T-helper 2 cell treated with Interferon-gamma antibody and Interleukin-4, amounts not matched to agents 5 μg/mL and 100 μg/mL, for 36 hours (primary cell): ENCODE measurements at regions not wholly inside any gene's neighbourhood (a gene's known extent, or its start where the extent isn't known, plus 50 kb on each side); places are given as distances from the start of the nearest gene placed in this dataset.

ENCODE experiments used
- DNase-seq: peaks from one replicate; pipeline ENCODE4 v3.0.0; 2021; ENCODE audit warnings: low spot score
- H3K27ac Mint-ChIP-seq: one replicate; pipeline ENCODE4 v1.8.0; 2021; ENCODE audit warnings: mild to moderate bottlenecking, mixed read lengths
- H3K27me3 Mint-ChIP-seq: one replicate; pipeline ENCODE4 v1.8.0; 2021; ENCODE audit warnings: low read depth, mixed read lengths
- H3K36me3 Mint-ChIP-seq: one replicate; pipeline ENCODE4 v1.8.0; 2021; ENCODE audit warnings: low read depth, mixed read lengths
- H3K4me1 Mint-ChIP-seq: one replicate; pipeline ENCODE4 v1.8.0; 2021; ENCODE audit warnings: low read depth, mixed read lengths
- H3K4me3 Mint-ChIP-seq: one replicate; pipeline ENCODE4 v1.8.0; 2022; ENCODE audit warnings: mild to moderate bottlenecking, moderate library complexity, mixed read lengths
- H3K9me3 Mint-ChIP-seq: one replicate; pipeline ENCODE4 v1.8.0; 2021; ENCODE audit warnings: mixed read lengths

DNA sequence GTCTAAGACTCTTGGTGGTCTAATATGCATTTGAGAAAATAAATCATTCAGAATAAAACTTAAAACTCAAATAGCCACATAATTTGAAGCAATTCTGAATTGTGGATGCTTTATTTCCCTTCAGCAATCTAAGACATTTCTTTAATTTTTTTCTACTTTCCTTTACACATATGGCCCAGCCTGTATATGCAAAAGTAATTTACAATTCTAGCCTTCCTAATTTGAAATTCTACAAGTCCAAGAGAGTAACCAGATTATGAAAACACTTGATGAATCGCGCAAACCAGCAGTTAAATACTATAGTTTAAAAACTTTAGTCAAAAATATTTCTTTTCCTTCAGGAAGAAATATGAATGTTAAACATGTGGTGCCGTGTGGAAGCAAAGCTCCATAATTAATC, 1014.2 kb downstream of the TUSC7 start:
- no peak overlapping the region for H3K4me3 Mint-ChIP-seq
- H3K9me3 Mint-ChIP-seq = no peaks in the 10 kb centered on the region
- H3K36me3 Mint-ChIP-seq = no peaks in the 10 kb centered on the region
- H3K27me3 Mint-ChIP-seq = no peaks in the 10 kb centered on the region
- no peak overlapping the region for H3K27ac Mint-ChIP-seq
- DNase-seq = no peak
- no peaks in the 10 kb centered on the region for H3K4me1 Mint-ChIP-seq

DNA sequence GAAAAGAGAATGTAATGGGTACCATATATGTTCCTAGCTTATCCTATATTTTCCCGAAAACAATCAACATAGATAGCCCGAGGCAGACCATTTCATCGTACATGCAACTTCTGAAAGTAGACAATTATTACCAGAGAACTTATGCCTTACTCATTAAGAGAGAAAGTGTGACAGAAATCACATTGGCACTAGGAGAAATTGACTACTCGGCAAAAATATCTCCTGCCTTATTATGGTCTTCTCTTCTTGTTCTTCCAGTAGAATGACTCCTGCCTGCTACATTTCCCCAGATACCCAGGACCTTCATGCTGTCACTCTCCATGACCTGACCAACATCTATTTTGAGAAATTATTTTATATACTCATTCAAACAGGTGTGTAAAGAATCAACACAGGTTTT, 1015.7 kb downstream of the TUSC7 start:
- Mint-ChIP-seq H3K9me3 (no peaks in the 10 kb centered on the region), H3K36me3 (no peaks in the 10 kb centered on the region), H3K4me3 (no peak overlapping the region), H3K4me1 (no peaks in the 10 kb centered on the region), H3K27ac (no peak overlapping the region), H3K27me3 (no peaks in the 10 kb centered on the region)
- no peak for DNase-seq

DNA sequence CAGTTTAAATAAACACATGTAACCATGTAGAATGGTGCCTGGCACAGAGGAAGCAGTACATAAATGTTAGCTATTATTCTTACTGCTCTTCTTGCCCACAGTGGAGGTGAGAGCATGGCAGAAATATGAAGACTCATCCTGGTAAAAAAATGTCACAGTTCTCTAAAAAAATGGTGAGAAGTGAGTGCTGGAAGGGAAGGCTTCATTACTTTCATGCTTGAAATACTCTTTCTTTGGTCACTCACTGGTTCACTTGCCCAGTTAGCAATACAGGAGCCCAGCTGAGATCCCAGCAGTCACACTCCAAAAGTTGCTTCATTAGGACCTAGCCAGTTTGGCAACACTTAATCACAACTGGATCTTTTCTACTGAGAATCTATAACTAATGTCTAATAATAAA, 1017.2 kb downstream of the TUSC7 start:
- Mint-ChIP-seq H3K4me1 (no peaks in the 10 kb centered on the region), H3K27ac (no peak overlapping the region), H3K36me3 (no peaks in the 10 kb centered on the region), H3K9me3 (no peaks in the 10 kb centered on the region), H3K4me3 (no peak overlapping the region), H3K27me3 (no peaks in the 10 kb centered on the region)
- no peak for DNase-seq

DNA sequence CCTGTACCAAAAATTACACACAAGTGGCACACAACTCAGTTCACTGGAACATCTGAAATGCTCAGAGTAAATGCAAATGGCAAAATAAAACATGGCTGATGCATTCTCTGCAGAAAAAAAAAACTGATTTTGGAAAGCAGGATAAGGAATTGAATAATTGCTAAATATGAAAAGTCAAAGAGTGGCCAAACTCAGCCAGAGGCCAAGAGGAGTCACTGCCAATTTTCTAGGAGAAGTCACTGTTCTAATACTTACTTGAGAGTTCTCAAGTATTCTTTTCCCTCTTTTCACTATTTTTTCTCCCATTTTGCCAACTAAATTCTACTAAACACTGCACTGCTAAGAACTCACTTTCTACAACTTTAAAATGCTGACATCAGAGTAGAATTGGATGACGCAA, 1018.6 kb downstream of the TUSC7 start:
- DNase-seq = no peak
- no peaks in the 10 kb centered on the region for H3K4me1 Mint-ChIP-seq
- no peaks in the 10 kb centered on the region for H3K27me3 Mint-ChIP-seq
- H3K36me3 Mint-ChIP-seq = no peaks in the 10 kb centered on the region
- H3K4me3 Mint-ChIP-seq = no peak overlapping the region
- H3K27ac Mint-ChIP-seq = no peak overlapping the region
- no peaks in the 10 kb centered on the region for H3K9me3 Mint-ChIP-seq

DNA sequence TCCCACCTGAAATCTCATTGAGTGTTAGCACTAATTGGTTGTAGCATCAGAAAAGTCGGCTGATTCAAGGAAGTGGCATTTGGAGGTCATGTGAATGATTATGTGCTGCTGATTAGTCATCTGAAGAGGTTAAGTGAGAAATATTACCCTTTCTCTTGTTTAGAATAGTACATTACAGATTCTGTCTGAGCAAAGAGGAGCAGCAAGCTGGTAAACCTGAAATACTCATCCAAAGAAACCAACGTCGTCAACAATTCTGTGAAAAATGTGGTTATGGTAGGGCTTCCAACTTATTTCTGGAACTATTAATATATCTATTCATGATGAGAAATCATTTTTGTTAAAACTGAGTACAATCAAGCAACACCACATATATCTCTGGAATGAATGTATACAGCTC, 1024.9 kb downstream of the TUSC7 start:
- H3K9me3 Mint-ChIP-seq = no peaks in the 10 kb centered on the region
- H3K4me3 Mint-ChIP-seq = no peak overlapping the region
- H3K27me3 Mint-ChIP-seq = no peaks in the 10 kb centered on the region
- no peak for DNase-seq
- H3K27ac Mint-ChIP-seq = no peak overlapping the region
- no peaks in the 10 kb centered on the region for H3K4me1 Mint-ChIP-seq
- H3K36me3 Mint-ChIP-seq = no peaks in the 10 kb centered on the region

DNA sequence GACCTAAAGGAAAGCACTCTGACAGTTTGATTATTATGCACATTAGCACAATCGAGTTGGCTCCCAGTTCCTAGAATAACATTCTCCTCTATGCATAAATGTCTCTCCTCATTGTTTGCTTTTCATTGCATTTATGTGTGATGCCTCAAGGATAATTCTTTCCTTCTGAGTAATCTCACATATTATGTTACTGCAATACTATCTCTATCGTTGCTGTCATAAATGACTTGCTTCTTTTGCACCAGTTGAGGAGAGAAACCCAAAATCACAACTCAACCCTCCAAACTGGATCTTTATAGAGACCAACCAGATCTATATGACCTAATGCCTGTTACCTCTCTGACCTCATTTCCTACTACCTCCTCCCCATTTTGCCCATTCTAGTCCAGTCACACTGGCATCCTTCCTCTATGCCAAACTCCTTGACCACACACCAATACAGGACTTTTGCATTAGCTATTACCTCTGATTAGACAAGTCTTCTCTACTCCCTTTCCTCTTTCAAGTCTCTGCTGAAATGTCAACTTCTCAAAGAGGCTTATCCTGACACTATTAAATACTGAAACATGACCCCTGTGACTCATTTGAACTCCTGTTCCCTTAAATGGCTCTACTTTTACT, 1026.0 kb downstream of the TUSC7 start:
- Mint-ChIP-seq H3K27me3 (no peaks in the 10 kb centered on the region), H3K4me3 (no peak overlapping the region), H3K36me3 (no peaks in the 10 kb centered on the region), H3K4me1 (no peaks in the 10 kb centered on the region), H3K9me3 (no peaks in the 10 kb centered on the region), H3K27ac (no peak overlapping the region)
- DNase-seq = no peak

DNA sequence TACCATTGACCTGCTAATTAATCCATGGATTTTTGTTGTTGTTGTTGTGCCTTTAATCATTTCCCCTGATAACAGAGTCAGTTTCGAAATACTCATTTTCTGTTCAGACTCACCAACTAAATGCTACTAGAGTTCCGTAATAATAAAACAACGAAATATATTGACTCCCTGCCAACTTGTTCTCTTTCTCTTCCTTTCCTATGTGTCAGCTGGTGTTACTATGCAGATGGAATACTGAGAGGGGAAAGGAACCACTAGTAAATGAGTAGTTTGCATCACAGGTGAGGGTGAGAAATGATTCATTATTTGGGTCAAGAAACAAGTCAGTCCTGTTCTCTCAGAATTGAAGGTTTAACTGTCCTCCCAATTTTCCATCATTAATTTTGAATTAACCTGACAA, 1027.3 kb downstream of the TUSC7 start:
- no peaks in the 10 kb centered on the region for H3K27me3 Mint-ChIP-seq
- no peak overlapping the region for H3K27ac Mint-ChIP-seq
- no peaks in the 10 kb centered on the region for H3K9me3 Mint-ChIP-seq
- no peak overlapping the region for H3K4me3 Mint-ChIP-seq
- no peaks in the 10 kb centered on the region for H3K36me3 Mint-ChIP-seq
- H3K4me1 Mint-ChIP-seq = no peaks in the 10 kb centered on the region
- DNase-seq = no peak

DNA sequence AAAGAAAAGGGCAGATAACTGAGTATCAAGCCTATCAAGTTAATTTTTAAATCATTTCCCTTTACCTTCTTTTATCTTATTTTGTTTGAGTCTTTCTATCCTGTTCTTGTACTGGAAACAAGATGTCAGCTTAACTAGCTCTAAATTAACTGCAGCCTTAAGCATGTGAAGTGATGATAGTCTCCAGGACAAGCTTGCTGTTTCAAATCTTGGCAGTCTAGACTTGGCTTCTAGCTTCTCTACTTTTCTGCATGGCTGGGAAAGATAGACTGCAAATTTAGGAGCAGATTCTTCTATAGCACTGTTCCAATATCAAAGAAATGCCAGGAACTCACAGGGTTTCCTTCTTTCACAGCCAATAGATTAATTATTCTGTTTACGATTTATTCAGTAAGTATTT, 1034.4 kb downstream of the TUSC7 start:
- Mint-ChIP-seq H3K4me1 (no peaks in the 10 kb centered on the region), H3K36me3 (no peaks in the 10 kb centered on the region), H3K9me3 (peaks cover 5% of the 10 kb centered on the region), H3K4me3 (no peak overlapping the region), H3K27me3 (no peaks in the 10 kb centered on the region), H3K27ac (no peak overlapping the region)
- no peak for DNase-seq

DNA sequence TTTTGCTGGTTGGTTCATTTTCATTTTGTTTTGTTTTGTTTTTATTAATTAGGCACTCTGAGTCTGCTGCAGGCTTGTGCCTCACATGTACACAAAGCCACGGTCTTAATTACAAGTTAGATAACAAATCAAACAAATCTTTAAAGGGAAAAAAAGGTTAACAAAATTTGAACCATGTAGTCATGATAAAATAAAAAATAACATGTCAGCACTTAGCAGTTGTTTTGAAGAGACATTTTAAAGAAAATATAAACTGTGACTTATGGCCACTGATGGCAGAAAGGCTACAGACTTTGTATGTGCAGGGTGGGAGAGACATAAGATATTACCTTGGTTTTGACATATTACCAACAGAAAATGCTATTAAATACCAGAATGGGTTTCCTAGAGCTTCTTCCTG, 1035.4 kb downstream of the TUSC7 start:
- peaks cover 5% of the 10 kb centered on the region for H3K9me3 Mint-ChIP-seq
- H3K27me3 Mint-ChIP-seq = no peaks in the 10 kb centered on the region
- no peak for DNase-seq

DNA sequence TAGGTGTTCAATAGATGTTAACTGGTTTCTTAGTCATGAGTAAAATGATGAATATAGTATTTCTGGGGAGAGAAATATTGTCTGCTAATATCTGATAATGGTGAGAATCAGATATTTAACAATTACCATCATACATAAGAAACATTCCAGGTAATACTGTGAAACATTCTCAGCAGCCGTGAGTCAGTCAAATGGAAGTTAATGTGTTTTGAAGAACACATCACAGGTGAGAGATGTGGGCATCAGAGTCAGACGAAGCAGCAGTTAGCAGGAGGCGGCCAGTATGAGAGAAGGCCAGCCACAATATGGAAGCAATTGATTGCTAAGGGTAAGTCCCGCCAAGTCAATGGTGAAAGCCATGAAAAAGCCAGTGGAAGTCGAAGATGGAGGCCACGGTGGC, 1035.9 kb downstream of the TUSC7 start:
- no peaks in the 10 kb centered on the region for H3K36me3 Mint-ChIP-seq
- H3K4me1 Mint-ChIP-seq = no peaks in the 10 kb centered on the region
- DNase-seq = no peak
- peaks cover 5% of the 10 kb centered on the region for H3K9me3 Mint-ChIP-seq
- H3K4me3 Mint-ChIP-seq = no peak overlapping the region
- H3K27ac Mint-ChIP-seq = no peak overlapping the region
- no peaks in the 10 kb centered on the region for H3K27me3 Mint-ChIP-seq

More for the DNA sequence above, 1035.4 kb downstream of the TUSC7 start:
- no peaks in the 10 kb centered on the region for H3K36me3 Mint-ChIP-seq
- H3K27ac Mint-ChIP-seq = no peak overlapping the region
- no peaks in the 10 kb centered on the region for H3K4me1 Mint-ChIP-seq
- no peak overlapping the region for H3K4me3 Mint-ChIP-seq

DNA sequence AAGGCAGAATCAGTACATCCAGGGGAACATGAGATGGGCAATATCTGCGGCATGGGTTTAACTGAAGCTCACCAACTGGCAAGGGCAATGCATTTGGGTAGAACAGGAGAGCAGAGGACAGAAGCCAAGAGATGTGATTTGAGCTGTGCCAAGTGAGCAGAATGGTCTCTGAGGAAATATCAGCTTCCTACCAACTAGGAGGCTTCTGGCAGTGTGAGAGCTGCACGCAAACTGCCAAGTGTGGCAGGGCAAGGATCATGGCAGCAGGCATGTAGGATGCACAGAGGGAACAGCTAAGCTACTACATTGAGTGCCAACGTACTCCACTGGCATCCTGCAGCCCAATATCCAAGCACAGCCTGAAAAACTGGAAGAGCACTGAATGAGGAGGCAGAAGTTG, 1036.5 kb downstream of the TUSC7 start:
- peaks cover 5% of the 10 kb centered on the region for H3K9me3 Mint-ChIP-seq
- no peaks in the 10 kb centered on the region for H3K27me3 Mint-ChIP-seq
- no peak for DNase-seq
- H3K36me3 Mint-ChIP-seq = no peaks in the 10 kb centered on the region
- no peak overlapping the region for H3K27ac Mint-ChIP-seq
- no peaks in the 10 kb centered on the region for H3K4me1 Mint-ChIP-seq
- H3K4me3 Mint-ChIP-seq = no peak overlapping the region

DNA sequence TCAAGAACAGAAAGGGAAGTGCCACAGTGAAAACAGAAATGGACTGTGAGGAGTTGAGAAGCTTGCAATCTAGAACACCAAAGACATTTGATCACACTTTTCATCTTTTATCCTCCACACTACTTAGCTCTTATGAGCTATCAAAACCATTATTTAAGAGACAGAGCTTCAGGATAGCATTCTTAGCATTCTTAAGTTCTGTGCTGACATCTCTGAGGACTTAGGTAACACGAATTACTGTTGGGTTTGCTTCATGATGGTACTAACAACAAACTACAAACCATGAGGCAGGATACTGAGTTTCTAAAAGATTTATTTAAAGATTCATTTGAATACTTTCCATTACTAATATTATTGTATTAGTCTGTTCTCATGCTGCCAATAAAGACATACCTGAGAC, 1038.6 kb downstream of the TUSC7 start:
- H3K27ac Mint-ChIP-seq = no peak overlapping the region
- DNase-seq = no peak
- H3K9me3 Mint-ChIP-seq = peaks cover 5% of the 10 kb centered on the region
- no peaks in the 10 kb centered on the region for H3K36me3 Mint-ChIP-seq
- H3K4me3 Mint-ChIP-seq = no peak overlapping the region
- H3K4me1 Mint-ChIP-seq = no peaks in the 10 kb centered on the region
- no peaks in the 10 kb centered on the region for H3K27me3 Mint-ChIP-seq

DNA sequence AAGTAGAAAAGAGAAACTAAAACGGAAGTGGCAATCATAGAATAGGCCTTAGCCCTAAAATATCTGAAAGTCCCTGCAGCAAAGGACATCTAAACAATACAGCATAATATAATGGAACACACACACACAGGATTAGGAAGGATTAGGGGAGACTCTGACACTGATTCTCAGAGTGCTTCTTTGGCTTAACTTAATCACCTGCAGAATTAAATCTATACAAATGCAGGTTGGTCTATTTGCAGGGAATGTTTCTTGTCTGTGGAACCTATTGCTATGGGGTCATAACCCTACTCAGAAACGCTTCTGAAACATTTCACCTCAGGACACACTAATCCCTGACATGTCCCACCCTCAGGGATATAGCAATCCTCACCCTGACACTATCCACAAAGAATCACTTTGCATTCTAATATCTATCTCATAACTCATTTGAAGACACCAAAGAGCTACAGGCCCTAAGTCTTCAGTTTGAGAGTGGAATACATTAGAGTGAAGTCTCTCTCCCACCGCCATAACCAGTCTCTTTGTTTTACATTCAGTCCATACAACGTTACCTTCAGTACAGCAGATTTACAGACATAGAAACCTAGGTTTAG, 1041.2 kb downstream of the TUSC7 start:
- Mint-ChIP-seq H3K4me3 (no peak overlapping the region), H3K9me3 (peaks cover 2% of the 10 kb centered on the region), H3K27ac (no peak overlapping the region), H3K27me3 (no peaks in the 10 kb centered on the region), H3K36me3 (no peaks in the 10 kb centered on the region), H3K4me1 (no peaks in the 10 kb centered on the region)
- DNase-seq = no peak

DNA sequence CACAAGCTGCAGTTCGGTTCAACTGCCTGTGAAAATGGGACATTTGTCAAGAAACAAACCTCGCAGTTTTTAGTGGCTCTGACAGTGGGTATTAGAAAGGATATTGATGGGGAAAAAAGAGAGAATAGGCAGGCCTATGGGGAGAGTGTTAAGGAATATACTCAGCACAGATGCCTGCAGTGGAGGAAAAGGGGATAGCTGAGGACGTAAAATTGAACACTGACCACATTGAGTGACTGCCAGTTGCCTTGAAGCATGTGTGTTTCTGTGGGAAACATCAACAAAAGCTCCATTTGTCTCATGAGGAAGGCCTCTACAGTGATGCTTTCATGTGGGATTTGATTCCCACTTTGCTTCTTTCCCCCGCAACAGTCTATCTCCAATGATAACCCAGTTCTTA, 1042.1 kb downstream of the TUSC7 start:
- no peaks in the 10 kb centered on the region for H3K27me3 Mint-ChIP-seq

More for the DNA sequence above, 1042.1 kb downstream of the TUSC7 start:
- no peaks in the 10 kb centered on the region for H3K9me3 Mint-ChIP-seq
- no peak for DNase-seq
- no peaks in the 10 kb centered on the region for H3K4me1 Mint-ChIP-seq
- H3K36me3 Mint-ChIP-seq = no peaks in the 10 kb centered on the region
- H3K27ac Mint-ChIP-seq = no peak overlapping the region
- H3K4me3 Mint-ChIP-seq = no peak overlapping the region
